ENCODE measurements at regions not wholly inside any gene's neighbourhood (a gene's known extent, or its start where the extent isn't known, plus 50 kb on each side); places are given as distances from the start of the nearest gene placed in this dataset.

DNA sequence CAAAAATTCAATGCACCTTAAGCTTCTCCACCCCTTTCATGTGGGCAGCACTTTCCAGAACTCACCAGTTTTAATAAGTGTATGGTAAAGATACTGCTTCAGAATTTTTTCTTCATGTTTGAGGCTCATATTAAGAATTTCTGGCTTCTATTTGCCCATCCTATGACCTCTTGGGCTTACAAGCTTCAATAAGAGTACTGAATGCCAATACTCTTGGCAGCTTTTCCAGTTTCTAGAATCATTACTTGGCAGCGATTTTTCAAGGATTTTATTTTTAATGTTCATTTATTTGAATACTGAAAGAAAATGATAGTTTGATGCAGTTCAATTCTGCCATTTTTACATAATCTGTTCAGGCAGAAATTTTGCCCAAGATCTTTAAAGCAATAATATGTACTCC is 242.1 kb upstream of the KCND2 start:
- POLR2A ChIA-PET, result no interaction called here
- Histone ChIP-seq H3K4me3 (no peak overlapping the region), H3K9me3 (no peaks in the 10 kb centered on the region), H3K4me2 (no peak overlapping the region), H3K4me1 (no peaks in the 10 kb centered on the region), H3K27ac (no peak overlapping the region)
- CTCF ChIA-PET, result no interaction called here
- WGBS (ENCODE audit: missing lambda C conversion rate), result 3% methylated on average over 1 of the region's 1 CpG
- FAIRE-seq (no peak), DNase-seq (ENCODE audit: low read depth in 1 of 2, low spot score in 1 of 2) (no peak), ATAC-seq (no peak)
- TF ChIP-seq ZC3H11A (IDR thresholded peaks at IDR 0.05) (no peak), HOXB13 (CRISPR knock-in tag; IDR thresholded peaks at IDR 0.05; ENCODE audit: low read depth) (no peak), CHD2 (IDR thresholded peaks at IDR 0.05; ENCODE audit: low read length, partially characterized antibody) (no peak), TP53 (CRISPR knock-in tag; IDR thresholded peaks at IDR 0.05) (no peak), RCOR1 (IDR thresholded peaks at IDR 0.05; ENCODE audit: low read depth, low read length) (no peak), CBX8 (IDR thresholded peaks at IDR 0.05) (no peak), KDM5A (IDR thresholded peaks at IDR 0.05) (no peak), NFE2L2 (conservative IDR thresholded peaks at IDR 0.05; ENCODE audit: low read length) (no peak), POLR2AphosphoS2 (conservative IDR thresholded peaks at IDR 0.05; ENCODE audit: low read length) (no peak), JUN (IDR thresholded peaks at IDR 0.05) (no peak), MAFK (IDR thresholded peaks at IDR 0.05; ENCODE audit: partially characterized antibody) (no peak), EHMT2 (IDR thresholded peaks at IDR 0.05; ENCODE audit: low read depth) (no peak), RARB (CRISPR knock-in tag; IDR thresholded peaks at IDR 0.05) (no peak), CBX2 (IDR thresholded peaks at IDR 0.05; ENCODE audit: borderline replicate concordance, low read depth) (no peak), HOXA7 (CRISPR knock-in tag; IDR thresholded peaks at IDR 0.05) (no peak)
- TF ChIP-seq, protein P1, sequence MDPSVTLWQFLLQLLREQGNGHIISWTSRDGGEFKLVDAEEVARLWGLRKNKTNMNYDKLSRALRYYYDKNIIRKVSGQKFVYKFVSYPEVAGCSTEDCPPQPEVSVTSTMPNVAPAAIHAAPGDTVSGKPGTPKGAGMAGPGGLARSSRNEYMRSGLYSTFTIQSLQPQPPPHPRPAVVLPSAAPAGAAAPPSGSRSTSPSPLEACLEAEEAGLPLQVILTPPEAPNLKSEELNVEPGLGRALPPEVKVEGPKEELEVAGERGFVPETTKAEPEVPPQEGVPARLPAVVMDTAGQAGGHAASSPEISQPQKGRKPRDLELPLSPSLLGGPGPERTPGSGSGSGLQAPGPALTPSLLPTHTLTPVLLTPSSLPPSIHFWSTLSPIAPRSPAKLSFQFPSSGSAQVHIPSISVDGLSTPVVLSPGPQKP (IDR thresholded peaks at IDR 0.05; ENCODE audit: low read depth, low read length), result no peak
- TF ChIP-seq, protein P2, sequence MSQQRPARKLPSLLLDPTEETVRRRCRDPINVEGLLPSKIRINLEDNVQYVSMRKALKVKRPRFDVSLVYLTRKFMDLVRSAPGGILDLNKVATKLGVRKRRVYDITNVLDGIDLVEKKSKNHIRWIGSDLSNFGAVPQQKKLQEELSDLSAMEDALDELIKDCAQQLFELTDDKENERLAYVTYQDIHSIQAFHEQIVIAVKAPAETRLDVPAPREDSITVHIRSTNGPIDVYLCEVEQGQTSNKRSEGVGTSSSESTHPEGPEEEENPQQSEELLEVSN (IDR thresholded peaks at IDR 0.05; ENCODE audit: borderline replicate concordance, low read depth), result no peak
- TF ChIP-seq, protein P3, sequence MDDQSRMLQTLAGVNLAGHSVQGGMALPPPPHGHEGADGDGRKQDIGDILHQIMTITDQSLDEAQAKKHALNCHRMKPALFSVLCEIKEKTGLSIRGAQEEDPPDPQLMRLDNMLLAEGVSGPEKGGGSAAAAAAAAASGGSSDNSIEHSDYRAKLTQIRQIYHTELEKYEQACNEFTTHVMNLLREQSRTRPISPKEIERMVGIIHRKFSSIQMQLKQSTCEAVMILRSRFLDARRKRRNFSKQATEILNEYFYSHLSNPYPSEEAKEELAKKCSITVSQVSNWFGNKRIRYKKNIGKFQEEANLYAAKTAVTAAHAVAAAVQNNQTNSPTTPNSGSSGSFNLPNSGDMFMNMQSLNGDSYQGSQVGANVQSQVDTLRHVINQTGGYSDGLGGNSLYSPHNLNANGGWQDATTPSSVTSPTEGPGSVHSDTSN (IDR thresholded peaks at IDR 0.05), result no peak
- TF ChIP-seq, protein P4, sequence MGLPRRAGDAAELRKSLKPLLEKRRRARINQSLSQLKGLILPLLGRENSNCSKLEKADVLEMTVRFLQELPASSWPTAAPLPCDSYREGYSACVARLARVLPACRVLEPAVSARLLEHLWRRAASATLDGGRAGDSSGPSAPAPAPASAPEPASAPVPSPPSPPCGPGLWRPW (IDR thresholded peaks at IDR 0.05), result no peak

DNA sequence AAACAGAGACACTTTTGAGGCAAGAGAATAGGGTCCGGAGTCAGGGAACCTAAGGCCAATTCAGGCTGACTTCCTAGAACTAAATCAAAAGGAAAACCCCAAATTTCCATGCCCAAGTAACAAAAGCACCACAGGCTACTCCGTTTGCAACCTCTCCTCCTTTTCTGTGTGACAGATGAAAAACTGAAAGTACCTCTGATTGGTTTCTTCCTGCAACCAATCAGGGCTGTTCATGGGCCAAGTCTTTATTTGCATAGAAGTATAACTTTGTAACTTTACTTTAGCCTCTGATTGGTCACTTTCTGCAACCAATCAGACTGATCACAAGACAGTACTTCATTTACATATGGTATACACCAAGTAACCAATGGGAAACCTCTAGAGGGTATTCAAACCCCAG is 239.9 kb upstream of the KCND2 start:
- FAIRE-seq, result no peak
- Histone ChIP-seq H3K9me3 (no peaks in the 10 kb centered on the region), H3K4me1 (no peaks in the 10 kb centered on the region), H3K27ac (no peak overlapping the region), H3K4me2 (no peak overlapping the region), H3K4me3 (no peak overlapping the region)
- DNase-seq (ENCODE audit: low read depth in 1 of 2, low spot score in 1 of 2), result peak in 1 of 2 experiments; percentile 31
- WGBS (ENCODE audit: missing lambda C conversion rate), result 6% methylated on average over 2 of the region's 2 CpGs
- no peak for ATAC-seq
- CTCF ChIA-PET, result no interaction called here
- POLR2A ChIA-PET, result no interaction called here
- no peak for TF ChIP-seq EHMT2 (IDR thresholded peaks at IDR 0.05; ENCODE audit: low read depth)
- TF ChIP-seq, protein P5, sequence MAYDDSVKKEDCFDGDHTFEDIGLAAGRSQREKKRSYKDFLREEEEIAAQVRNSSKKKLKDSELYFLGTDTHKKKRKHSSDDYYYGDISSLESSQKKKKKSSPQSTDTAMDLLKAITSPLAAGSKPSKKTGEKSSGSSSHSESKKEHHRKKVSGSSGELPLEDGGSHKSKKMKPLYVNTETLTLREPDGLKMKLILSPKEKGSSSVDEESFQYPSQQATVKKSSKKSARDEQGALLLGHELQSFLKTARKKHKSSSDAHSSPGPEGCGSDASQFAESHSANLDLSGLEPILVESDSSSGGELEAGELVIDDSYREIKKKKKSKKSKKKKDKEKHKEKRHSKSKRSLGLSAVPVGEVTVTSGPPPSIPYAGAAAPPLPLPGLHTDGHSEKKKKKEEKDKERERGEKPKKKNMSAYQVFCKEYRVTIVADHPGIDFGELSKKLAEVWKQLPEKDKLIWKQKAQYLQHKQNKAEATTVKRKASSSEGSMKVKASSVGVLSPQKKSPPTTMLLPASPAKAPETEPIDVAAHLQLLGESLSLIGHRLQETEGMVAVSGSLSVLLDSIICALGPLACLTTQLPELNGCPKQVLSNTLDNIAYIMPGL (CRISPR knock-in tag; IDR thresholded peaks at IDR 0.05; ENCODE audit: borderline replicate concordance), result no peak
- TF ChIP-seq, protein P4 (IDR thresholded peaks at IDR 0.05), result no peak
- TF ChIP-seq RFX5 (IDR thresholded peaks at IDR 0.05), result no peak
- no peak for TF ChIP-seq TFCP2L1 (CRISPR knock-in tag; IDR thresholded peaks at IDR 0.05)
- TF ChIP-seq NFE2L2 (conservative IDR thresholded peaks at IDR 0.05; ENCODE audit: low read length), result no peak
- TF ChIP-seq NPAS2 (CRISPR knock-in tag; IDR thresholded peaks at IDR 0.05; ENCODE audit: borderline replicate concordance), result no peak
- TF ChIP-seq KDM1A (IDR thresholded peaks at IDR 0.05; ENCODE audit: low read depth), result no peak
- TF ChIP-seq RARB (CRISPR knock-in tag; IDR thresholded peaks at IDR 0.05), result no peak
- TF ChIP-seq PHF8 (IDR thresholded peaks at IDR 0.05; ENCODE audit: borderline replicate concordance, low read depth), result no peak
- TF ChIP-seq, protein P6, sequence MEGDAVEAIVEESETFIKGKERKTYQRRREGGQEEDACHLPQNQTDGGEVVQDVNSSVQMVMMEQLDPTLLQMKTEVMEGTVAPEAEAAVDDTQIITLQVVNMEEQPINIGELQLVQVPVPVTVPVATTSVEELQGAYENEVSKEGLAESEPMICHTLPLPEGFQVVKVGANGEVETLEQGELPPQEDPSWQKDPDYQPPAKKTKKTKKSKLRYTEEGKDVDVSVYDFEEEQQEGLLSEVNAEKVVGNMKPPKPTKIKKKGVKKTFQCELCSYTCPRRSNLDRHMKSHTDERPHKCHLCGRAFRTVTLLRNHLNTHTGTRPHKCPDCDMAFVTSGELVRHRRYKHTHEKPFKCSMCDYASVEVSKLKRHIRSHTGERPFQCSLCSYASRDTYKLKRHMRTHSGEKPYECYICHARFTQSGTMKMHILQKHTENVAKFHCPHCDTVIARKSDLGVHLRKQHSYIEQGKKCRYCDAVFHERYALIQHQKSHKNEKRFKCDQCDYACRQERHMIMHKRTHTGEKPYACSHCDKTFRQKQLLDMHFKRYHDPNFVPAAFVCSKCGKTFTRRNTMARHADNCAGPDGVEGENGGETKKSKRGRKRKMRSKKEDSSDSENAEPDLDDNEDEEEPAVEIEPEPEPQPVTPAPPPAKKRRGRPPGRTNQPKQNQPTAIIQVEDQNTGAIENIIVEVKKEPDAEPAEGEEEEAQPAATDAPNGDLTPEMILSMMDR (IDR thresholded peaks at IDR 0.05), result no peak
- no peak for TF ChIP-seq HOXB5 (CRISPR knock-in tag; IDR thresholded peaks at IDR 0.05)
- no peak for TF ChIP-seq MAFK (IDR thresholded peaks at IDR 0.05; ENCODE audit: partially characterized antibody)
- TF ChIP-seq POLR2AphosphoS2 (conservative IDR thresholded peaks at IDR 0.05; ENCODE audit: low read length), result no peak
- TF ChIP-seq KDM5A (IDR thresholded peaks at IDR 0.05), result no peak
